ENCODE measurements at regions not wholly inside any gene's neighbourhood (a gene's known extent, or its start where the extent isn't known, plus 50 kb on each side); places are given as distances from the start of the nearest gene placed in this dataset.

DNA sequence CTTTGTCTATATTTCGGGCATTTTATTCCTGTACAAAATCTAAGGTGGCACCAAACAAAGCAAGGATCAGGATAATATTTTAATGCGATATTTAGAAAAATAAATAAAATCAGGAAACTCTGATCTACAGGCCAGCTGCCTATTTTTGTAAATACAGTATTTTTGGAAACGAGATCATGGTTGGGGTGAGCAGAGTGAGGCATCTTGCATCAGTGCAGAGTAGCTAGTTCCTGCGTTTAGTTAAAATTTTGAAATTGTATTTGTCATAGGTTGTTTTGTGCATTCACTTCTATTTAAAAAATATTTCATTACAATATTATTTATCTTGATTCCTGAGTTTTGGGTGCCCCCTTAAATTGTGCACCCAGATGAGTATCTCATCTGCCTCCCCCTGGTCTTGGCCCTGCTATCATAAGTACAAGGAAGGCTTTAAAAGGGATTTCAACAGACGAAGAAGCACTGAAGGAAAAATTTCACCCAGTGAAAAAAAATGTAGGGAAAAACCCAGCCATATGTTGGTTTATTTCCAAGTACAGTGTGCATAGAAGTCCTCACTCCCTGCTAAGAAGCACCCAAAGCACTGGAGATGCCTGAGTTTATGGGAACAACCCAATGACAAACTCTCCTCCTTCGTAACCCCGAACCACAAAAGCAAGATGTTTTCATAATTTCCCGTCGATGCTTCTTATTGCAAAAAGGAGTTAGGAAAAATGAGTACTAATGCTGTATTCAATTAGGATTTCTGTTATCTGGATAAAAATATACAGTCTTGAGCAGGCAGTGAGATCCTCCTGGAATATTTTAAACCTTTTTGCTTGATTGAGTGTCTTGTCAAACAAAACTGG is 304.7 kb upstream of the CLINT1 start:
- Histone ChIP-seq H3K27me3 (ENCODE audit: control insufficient read depth, insufficient read depth, low read length) (no peaks in the 10 kb centered on the region), H3K4me1 (ENCODE audit: control insufficient read depth, extremely low read depth, insufficient read depth, low read length) (no peaks in the 10 kb centered on the region), H3K9me3 (ENCODE audit: control insufficient read depth, insufficient read depth, low read depth, low read length) (no peaks in the 10 kb centered on the region), H3K4me2 (ENCODE audit: extremely low read depth, insufficient read depth, low read length) (no peak overlapping the region), H3K27ac (ENCODE audit: insufficient read depth, low read length) (no peak overlapping the region), H3K79me2 (ENCODE audit: control insufficient read depth, insufficient read depth, low read length) (no peaks in the 10 kb centered on the region), H2AFZ (ENCODE audit: low read length) (no peak overlapping the region), H4K20me1 (ENCODE audit: control insufficient read depth, extremely low read depth, insufficient read depth, low read length) (no peaks in the 10 kb centered on the region), H3K36me3 (ENCODE audit: control insufficient read depth, insufficient read depth, low read length) (no peaks in the 10 kb centered on the region), H3K9ac (ENCODE audit: insufficient read depth, low read length) (no peak overlapping the region), H3K4me3 (replicated peaks in 1 of 4; ENCODE audit: control extremely low read depth in 1 of 4, insufficient read depth in 1 of 4, low read depth in 3 of 4, low read length in 4 of 4) (no peak overlapping the region)
- no peak for DNase-seq (ENCODE audit: low read depth in 2 of 2)
- TF ChIP-seq, protein P1, sequence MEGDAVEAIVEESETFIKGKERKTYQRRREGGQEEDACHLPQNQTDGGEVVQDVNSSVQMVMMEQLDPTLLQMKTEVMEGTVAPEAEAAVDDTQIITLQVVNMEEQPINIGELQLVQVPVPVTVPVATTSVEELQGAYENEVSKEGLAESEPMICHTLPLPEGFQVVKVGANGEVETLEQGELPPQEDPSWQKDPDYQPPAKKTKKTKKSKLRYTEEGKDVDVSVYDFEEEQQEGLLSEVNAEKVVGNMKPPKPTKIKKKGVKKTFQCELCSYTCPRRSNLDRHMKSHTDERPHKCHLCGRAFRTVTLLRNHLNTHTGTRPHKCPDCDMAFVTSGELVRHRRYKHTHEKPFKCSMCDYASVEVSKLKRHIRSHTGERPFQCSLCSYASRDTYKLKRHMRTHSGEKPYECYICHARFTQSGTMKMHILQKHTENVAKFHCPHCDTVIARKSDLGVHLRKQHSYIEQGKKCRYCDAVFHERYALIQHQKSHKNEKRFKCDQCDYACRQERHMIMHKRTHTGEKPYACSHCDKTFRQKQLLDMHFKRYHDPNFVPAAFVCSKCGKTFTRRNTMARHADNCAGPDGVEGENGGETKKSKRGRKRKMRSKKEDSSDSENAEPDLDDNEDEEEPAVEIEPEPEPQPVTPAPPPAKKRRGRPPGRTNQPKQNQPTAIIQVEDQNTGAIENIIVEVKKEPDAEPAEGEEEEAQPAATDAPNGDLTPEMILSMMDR (conservative IDR thresholded peaks at IDR 0.05 in 1 of 2, IDR thresholded peaks at IDR 0.05 in 1 of 2; ENCODE audit: low read depth in 1 of 2, low read length in 2 of 2): no peak
- no peak for TF ChIP-seq EZH2 (IDR thresholded peaks at IDR 0.05; ENCODE audit: low read length, missing control alignments)

DNA sequence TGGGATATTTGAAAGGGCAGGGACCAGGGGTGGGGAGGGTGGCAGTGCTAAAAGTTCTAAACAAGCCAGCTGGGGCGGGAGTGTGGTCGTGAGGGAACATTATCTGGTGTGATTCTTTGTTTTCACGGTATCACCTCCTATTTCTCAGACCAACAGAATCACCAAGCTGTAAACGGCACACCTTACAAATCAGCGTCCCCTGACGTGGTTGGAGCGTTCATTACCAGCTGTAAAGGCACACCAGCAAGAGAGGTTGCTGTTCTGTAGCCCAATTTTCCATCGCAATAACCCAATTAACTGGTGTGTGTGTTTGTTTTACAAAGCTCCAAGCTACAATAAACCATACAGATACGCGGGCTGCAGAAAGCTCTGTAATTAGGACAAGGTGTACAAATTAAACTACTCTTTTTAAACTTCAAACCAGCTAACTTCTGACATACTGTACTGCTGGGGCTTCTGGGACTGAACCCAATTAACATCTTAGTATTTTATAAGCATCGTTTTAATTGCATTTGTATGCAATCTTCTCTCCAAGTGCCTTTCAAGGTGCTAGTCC is 303.6 kb upstream of the CLINT1 start:
- Histone ChIP-seq H3K36me3 (ENCODE audit: control insufficient read depth, insufficient read depth, low read length) (no peaks in the 10 kb centered on the region), H3K27me3 (ENCODE audit: control insufficient read depth, insufficient read depth, low read length) (no peaks in the 10 kb centered on the region), H3K27ac (ENCODE audit: insufficient read depth, low read length) (no peak overlapping the region), H3K4me3 (replicated peaks in 1 of 4; ENCODE audit: control extremely low read depth in 1 of 4, insufficient read depth in 1 of 4, low read depth in 3 of 4, low read length in 4 of 4) (no peak overlapping the region), H3K79me2 (ENCODE audit: control insufficient read depth, insufficient read depth, low read length) (no peaks in the 10 kb centered on the region), H4K20me1 (ENCODE audit: control insufficient read depth, extremely low read depth, insufficient read depth, low read length) (no peaks in the 10 kb centered on the region), H3K9ac (ENCODE audit: insufficient read depth, low read length) (no peak overlapping the region), H3K9me3 (ENCODE audit: control insufficient read depth, insufficient read depth, low read depth, low read length) (no peaks in the 10 kb centered on the region), H3K4me2 (ENCODE audit: extremely low read depth, insufficient read depth, low read length) (no peak overlapping the region), H3K4me1 (ENCODE audit: control insufficient read depth, extremely low read depth, insufficient read depth, low read length) (no peaks in the 10 kb centered on the region), H2AFZ (ENCODE audit: low read length) (no peak overlapping the region)
- no peak for DNase-seq (ENCODE audit: low read depth in 2 of 2)
- TF ChIP-seq, protein P1 (conservative IDR thresholded peaks at IDR 0.05 in 1 of 2, IDR thresholded peaks at IDR 0.05 in 1 of 2; ENCODE audit: low read depth in 1 of 2, low read length in 2 of 2): no peak
- no peak for TF ChIP-seq EZH2 (IDR thresholded peaks at IDR 0.05; ENCODE audit: low read length, missing control alignments)

DNA sequence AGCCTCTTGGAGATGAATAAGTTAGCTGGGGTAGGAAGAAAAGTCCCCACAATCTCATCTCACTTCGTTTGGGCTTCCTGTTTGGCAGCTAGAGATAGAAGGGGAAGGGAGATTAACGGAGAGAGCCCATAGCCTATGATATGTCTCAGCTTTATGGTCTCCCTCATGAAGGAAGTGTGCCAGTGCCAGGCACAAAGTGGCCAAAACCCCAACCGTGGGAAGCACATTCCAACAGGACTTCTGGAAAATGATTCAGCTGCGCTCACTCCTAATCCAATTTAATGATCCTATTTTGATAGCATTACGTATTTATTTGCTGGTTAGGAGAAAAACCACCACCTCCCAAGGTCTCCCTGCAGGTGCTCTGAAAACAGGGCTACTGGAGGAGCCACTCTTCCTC is 303.1 kb upstream of the CLINT1 start:
- Histone ChIP-seq H4K20me1 (ENCODE audit: control insufficient read depth, extremely low read depth, insufficient read depth, low read length) (no peaks in the 10 kb centered on the region), H3K9me3 (ENCODE audit: control insufficient read depth, insufficient read depth, low read depth, low read length) (no peaks in the 10 kb centered on the region), H3K27ac (ENCODE audit: insufficient read depth, low read length) (no peak overlapping the region), H3K4me3 (replicated peaks in 1 of 4; ENCODE audit: control extremely low read depth in 1 of 4, insufficient read depth in 1 of 4, low read depth in 3 of 4, low read length in 4 of 4) (no peak overlapping the region), H3K4me1 (ENCODE audit: control insufficient read depth, extremely low read depth, insufficient read depth, low read length) (no peaks in the 10 kb centered on the region), H2AFZ (ENCODE audit: low read length) (no peak overlapping the region), H3K4me2 (ENCODE audit: extremely low read depth, insufficient read depth, low read length) (no peak overlapping the region), H3K9ac (ENCODE audit: insufficient read depth, low read length) (no peak overlapping the region), H3K36me3 (ENCODE audit: control insufficient read depth, insufficient read depth, low read length) (no peaks in the 10 kb centered on the region), H3K27me3 (ENCODE audit: control insufficient read depth, insufficient read depth, low read length) (no peaks in the 10 kb centered on the region), H3K79me2 (ENCODE audit: control insufficient read depth, insufficient read depth, low read length) (no peaks in the 10 kb centered on the region)
- no peak for TF ChIP-seq EZH2 (IDR thresholded peaks at IDR 0.05; ENCODE audit: low read length, missing control alignments)
- TF ChIP-seq, protein P1 (conservative IDR thresholded peaks at IDR 0.05 in 1 of 2, IDR thresholded peaks at IDR 0.05 in 1 of 2; ENCODE audit: low read depth in 1 of 2, low read length in 2 of 2): no peak
- DNase-seq (ENCODE audit: low read depth in 2 of 2): no peak
